ENCODE measurements at regions not wholly inside any gene's neighbourhood (a gene's known extent, or its start where the extent isn't known, plus 50 kb on each side); places are given as distances from the start of the nearest gene placed in this dataset.
"Not testable (repeated sequence)": the region's sequence is repeated elsewhere in the genome, so short reads cannot be mapped to it uniquely, and the experiment has no call there.

- no peak for DNase-seq
These were observed 451.9 kb downstream of the SMARCA1 start for GRCh38 chrX:129071390-129071789.

- no peak for DNase-seq
These were observed 457.4 kb downstream of the SMARCA1 start for GRCh38 chrX:129065895-129066294.

GRCh38 chrX:129058405-129058804 is 464.9 kb downstream of the SMARCA1 start:
- no peak for DNase-seq

GRCh38 chrX:129043138-129043537 is 480.2 kb downstream of the SMARCA1 start:
- no peak for DNase-seq

GRCh38 chrX:129041319-129041718 is 482.0 kb downstream of the SMARCA1 start:
- DNase-seq, result no peak

- DNase-seq, result no peak
These were observed 483.2 kb downstream of the SMARCA1 start for GRCh38 chrX:129040124-129040523.

- no peak for DNase-seq
These were observed 484.1 kb downstream of the SMARCA1 start for GRCh38 chrX:129039176-129039575.

GRCh38 chrX:129037389-129037788 is 485.9 kb downstream of the SMARCA1 start:
- no peak for DNase-seq

GRCh38 chrX:129035180-129035579 is 488.1 kb downstream of the SMARCA1 start:
- no peak for DNase-seq

- DNase-seq, result no peak
These were observed 489.1 kb downstream of the SMARCA1 start for GRCh38 chrX:129034196-129034595.

GRCh38 chrX:129026202-129026601 is 497.1 kb downstream of the SMARCA1 start:
- no peak for DNase-seq

- DNase-seq, result no peak
These were observed 497.9 kb downstream of the SMARCA1 start for GRCh38 chrX:129025376-129025775.

- DNase-seq, result no peak
These were observed 503.9 kb downstream of the SMARCA1 start for GRCh38 chrX:129019412-129019811.

- DNase-seq, result no peak
These were observed 507.9 kb downstream of the SMARCA1 start for GRCh38 chrX:129015381-129015780.

- no peak for DNase-seq
These were observed 509.7 kb downstream of the SMARCA1 start for GRCh38 chrX:129013574-129013973.

- no peak for DNase-seq
These were observed 515.7 kb downstream of the SMARCA1 start for GRCh38 chrX:129007631-129008030.

- peak; percentile 51 for DNase-seq
These were observed 516.8 kb downstream of the SMARCA1 start for GRCh38 chrX:129006491-129006890.

GRCh38 chrX:129000797-129001196 is 522.5 kb downstream of the SMARCA1 start:
- DNase-seq, result no peak

GRCh38 chrX:129000018-129000417 is 523.3 kb downstream of the SMARCA1 start:
- DNase-seq, result no peak

GRCh38 chrX:128992107-128992971 is 531.0 kb downstream of the SMARCA1 start:
- DNase-seq, result no peak

GRCh38 chrX:128975745-128976144 is 547.5 kb downstream of the SMARCA1 start:
- no peak for DNase-seq

- no peak for DNase-seq
These were observed 550.3 kb downstream of the SMARCA1 start for GRCh38 chrX:128973033-128973432.

- no peak for DNase-seq
These were observed 562.0 kb downstream of the SMARCA1 start for GRCh38 chrX:128961290-128961689.

GRCh38 chrX:128954697-128955096 is 568.6 kb downstream of the SMARCA1 start:
- not testable (repeated sequence) for DNase-seq

GRCh38 chrX:128931071-128931470 is 592.2 kb downstream of the SMARCA1 start:
- DNase-seq, result no peak

All from NCI-H524 treated with DMSO at 0.1 percent for 48 hours (cell line).